Astrocyte (in vitro differentiated cells and primary cell): ENCODE measurements at regions not wholly inside any gene's neighbourhood (a gene's known extent, or its start where the extent isn't known, plus 50 kb on each side); places are given as distances from the start of the nearest gene placed in this dataset.

Experiments
- CTCF ChIP-seq: IDR thresholded peaks from 2 replicates; pipeline ENCODE4 v1.5.1; 2011; ENCODE audit warnings: low read depth, mild to moderate bottlenecking, inconsistent platforms, low read length, moderate library complexity; ENCODE audit not compliant: insufficient read depth
- EZH2 ChIP-seq: IDR thresholded peaks from 2 replicates; pipeline ENCODE4 v1.6.1; 2012; ENCODE audit warnings: mild to moderate bottlenecking, low read length, inconsistent platforms; ENCODE audit not compliant: insufficient read depth

DNA sequence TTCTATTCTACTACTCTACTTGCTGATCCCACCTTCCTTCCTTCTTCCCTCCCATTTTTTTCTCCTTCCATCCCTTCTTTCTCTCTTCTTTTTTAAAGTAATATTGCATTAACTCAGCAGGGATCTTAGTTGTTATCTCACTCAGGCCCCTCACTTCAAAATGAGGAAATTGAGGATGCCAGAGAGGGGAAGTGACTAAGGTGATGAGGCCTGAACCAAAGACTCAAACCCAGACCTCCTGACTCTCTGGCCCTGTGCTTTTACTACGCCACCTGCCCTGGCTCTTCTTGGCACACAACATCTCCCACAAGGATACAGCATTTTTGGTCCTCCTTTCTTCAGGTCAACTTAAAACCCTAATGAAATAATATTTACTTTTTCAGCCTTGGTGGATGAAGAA, 151.7 kb upstream of the ZNF648 start:
- TF ChIP-seq CTCF (no peak), EZH2 (no peak)
